ELF-1 (cell line): ENCODE measurements at regions not wholly inside any gene's neighbourhood (a gene's known extent, or its start where the extent isn't known, plus 50 kb on each side); places are given as distances from the start of the nearest gene placed in this dataset.
"Not testable (repeated sequence)": the region's sequence is repeated elsewhere in the genome, so short reads cannot be mapped to it uniquely, and the experiment has no call there.

Experiments used
- DNase-seq: peaks from one replicate; pipeline ENCODE4 v3.0.0-alpha.2; 2016; ENCODE audit warnings: low read depth, low spot score

GRCh38 chr11:24247846-24248245 lies 249.0 kb upstream of the LUZP2 start:
- DNase-seq: no peak

- no peak for DNase-seq
These were observed 246.9 kb upstream of the LUZP2 start for GRCh38 chr11:24249921-24250320.

- no peak for DNase-seq
These were observed 243.6 kb upstream of the LUZP2 start for GRCh38 chr11:24253237-24253760.

DNA sequence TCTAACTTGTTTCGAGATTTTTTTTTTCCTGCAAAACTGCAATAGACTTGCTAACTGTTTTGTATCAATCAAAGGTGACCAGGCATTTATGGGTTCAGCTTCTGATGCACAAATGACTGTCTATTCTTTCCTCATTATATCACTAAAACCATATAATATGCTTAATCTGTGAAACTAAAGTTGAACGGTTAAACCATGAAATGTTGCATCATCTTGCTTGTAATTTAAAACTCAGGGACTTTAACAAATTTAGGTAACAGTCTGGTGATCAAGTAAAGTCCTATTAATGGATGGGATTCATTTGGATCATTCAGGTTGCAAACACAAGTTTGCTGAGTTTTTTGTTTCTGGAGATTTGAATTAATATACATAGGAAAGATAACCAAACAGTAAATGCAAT lies 232.0 kb upstream of the LUZP2 start:
- DNase-seq: no peak

- DNase-seq: no peak
These were observed 229.8 kb upstream of the LUZP2 start for GRCh38 chr11:24267014-24267413.

GRCh38 chr11:24271798-24272197 lies 225.1 kb upstream of the LUZP2 start:
- DNase-seq: no peak

GRCh38 chr11:24274214-24274781 lies 222.6 kb upstream of the LUZP2 start:
- not testable (repeated sequence) for DNase-seq

GRCh38 chr11:24286238-24286637 lies 210.6 kb upstream of the LUZP2 start:
- DNase-seq: no peak

DNA sequence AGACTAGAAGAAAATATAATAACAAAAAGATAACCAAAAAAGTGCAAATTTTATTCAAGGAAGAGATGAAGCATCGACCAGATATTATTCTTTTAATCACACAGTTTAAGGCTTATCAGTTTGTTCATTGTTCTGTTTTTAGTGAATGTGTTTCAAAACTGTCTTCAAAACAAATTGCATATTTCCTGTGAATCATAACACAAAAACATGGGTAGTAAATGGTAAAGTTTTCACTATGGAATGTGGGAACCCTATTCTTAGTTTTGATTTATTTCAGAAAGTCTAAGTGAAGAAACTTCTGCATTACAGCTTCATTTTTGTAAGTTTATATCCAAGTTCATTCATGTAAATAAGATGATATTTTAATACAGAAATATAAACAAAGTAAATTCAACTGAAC lies 207.6 kb upstream of the LUZP2 start:
- DNase-seq: no peak

- no peak for DNase-seq
These were observed 202.9 kb upstream of the LUZP2 start for GRCh38 chr11:24293964-24294363.

DNA sequence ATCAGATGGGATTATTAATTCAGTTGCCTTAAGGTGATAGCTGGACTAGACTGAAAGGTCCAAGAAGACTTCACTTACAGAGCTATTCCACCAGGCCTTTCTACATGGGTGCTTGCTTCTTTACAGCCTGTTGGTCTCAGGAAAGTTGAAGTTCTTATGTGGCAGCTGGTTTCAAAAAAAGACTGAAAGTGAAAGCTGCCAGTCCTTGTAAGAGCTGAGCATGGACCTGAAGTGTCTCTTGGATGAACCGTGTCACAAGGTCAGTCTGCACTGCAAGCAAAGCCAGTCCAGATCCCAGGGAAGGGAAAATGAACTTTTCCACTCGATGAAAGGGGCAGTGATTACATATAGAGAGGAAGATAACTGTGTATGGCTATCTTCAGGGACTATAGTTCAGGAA lies 201.5 kb upstream of the LUZP2 start:
- DNase-seq: no peak

- DNase-seq: no peak
These were observed 199.4 kb upstream of the LUZP2 start for GRCh38 chr11:24297461-24297860.

DNA sequence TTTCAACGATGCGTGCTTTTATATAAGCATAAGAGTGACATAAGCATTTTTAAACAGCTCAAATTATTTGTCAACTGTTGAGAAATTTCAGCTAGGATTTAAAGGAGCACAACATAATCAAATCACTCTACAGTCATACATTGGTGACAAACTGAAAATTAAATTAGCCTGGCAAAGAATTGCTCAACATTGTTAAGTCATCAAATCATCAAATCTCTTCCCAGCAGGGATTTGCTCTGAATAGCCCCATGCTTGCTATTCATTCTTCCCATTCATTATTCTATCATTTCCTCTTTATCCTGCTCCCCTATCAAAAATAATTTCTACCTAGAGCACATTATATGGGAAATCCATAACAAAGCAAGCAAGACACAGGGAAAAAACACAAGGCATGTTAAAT lies 198.7 kb upstream of the LUZP2 start:
- DNase-seq: no peak

GRCh38 chr11:24311974-24312373 lies 184.9 kb upstream of the LUZP2 start:
- no peak for DNase-seq

DNA sequence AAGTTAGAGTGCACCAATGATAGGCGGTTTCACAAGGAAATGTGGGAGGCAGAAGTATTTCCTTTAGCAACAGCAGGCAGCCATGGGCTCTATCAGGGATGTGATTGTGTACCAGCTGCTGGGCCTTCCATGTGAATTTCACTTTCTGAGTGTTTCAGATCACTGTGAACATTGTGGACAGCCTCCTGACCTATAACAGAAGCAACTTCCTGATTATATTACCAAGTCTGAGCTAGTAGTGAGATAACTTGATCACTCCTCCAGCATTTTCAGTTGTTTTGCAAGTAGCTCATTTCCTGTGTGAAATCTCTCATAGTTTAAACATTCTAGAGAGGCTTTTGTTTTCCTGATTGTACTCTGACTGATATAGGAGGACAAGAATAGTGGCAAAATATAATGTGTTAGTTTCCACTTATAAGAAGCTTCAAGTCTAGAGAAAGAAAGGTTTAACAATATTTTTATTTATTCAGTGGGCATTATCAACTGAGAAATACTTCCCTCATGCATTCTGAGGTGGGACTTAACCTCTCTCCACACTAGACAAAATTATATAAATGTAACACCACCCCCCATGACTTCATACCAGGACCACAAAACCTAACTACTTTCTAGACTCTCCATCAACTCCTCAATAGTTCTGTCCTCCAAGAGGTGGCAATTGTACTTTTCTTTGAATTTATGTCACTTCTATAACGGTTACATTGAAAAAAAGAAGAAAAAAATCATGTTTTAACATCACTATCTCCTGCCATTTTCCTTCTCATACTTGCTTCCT lies 184.2 kb upstream of the LUZP2 start:
- DNase-seq: no peak

- no peak for DNase-seq
These were observed 175.6 kb upstream of the LUZP2 start for GRCh38 chr11:24321229-24321628.

DNA sequence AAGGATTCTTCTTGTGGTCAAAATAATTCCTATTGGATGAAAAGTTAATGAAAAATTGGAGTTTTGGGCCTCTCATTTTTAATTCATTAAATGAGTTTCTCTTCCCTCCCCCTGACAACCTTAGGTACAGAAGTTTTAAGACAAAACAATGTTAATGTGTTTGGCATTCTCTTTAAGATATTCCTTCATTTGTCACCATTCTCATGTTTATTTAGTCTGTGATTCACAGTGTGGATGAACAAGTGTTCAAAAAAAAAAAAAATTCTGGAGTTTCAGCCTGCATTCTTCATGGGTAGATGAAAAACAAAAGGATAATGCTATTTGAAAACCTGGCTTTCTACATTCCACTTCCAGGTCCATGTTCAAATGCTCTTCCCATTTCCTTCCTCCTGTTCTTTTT lies 172.6 kb upstream of the LUZP2 start:
- DNase-seq: no peak

- DNase-seq: no peak
These were observed 152.6 kb upstream of the LUZP2 start for GRCh38 chr11:24344222-24344621.

DNA sequence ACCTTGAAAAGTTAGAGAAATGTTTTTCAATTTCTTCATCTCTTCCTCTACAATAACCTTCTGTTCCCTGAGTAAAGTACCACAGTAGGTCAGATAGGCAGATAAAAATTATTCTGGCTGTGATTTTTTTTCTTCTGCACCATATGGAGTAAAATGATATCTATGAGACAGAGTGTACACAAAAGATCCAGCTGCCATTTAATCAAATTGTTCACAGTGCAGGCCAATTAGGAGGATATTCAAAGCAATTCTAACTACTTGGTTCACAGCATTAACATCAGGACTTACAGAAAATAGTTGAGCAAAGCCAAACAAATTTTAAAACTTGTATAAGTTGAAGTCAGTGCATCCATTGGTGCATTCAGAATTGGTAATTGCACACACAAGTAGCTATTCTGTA lies 147.9 kb upstream of the LUZP2 start:
- no peak for DNase-seq

DNA sequence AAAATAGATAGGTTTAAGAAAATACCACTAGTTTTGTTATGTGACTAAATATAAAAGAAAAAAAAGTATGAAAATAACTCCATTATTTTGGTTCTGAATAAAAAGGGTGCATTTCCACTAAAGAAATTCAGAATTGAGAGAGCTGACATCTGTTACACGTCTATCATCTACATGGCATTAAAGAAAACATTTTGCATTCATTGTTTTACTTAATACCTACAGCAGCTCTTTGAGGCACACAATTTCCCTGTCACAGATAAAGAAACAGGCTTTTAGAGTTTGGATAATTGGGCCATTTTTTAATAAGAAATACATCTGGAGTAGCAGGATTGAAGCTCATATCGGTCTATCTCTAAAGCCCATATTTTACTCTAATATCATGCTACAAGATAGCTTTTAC lies 145.7 kb upstream of the LUZP2 start:
- DNase-seq: no peak

DNA sequence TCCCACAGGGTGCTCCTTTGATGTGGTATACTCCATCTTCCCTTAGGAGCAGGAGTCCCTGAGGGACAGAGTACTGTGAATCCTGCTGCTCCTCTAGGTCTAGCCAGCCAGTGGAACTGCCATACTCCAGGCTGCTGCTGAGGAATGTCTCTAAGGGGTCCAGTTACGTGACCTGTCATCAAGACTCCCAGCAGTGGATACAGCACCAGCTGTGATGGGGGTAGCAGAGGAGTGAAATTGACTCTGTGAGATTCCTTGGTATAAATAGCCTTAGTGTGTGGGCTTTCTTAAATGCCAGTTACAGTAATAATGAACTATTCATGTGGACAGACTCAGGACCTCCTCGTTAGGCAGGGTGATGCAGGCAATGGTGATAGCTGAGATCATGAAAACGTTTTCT lies 140.4 kb upstream of the LUZP2 start:
- no peak for DNase-seq

GRCh38 chr11:24357620-24358410 lies 139.0 kb upstream of the LUZP2 start:
- DNase-seq: no peak

DNA sequence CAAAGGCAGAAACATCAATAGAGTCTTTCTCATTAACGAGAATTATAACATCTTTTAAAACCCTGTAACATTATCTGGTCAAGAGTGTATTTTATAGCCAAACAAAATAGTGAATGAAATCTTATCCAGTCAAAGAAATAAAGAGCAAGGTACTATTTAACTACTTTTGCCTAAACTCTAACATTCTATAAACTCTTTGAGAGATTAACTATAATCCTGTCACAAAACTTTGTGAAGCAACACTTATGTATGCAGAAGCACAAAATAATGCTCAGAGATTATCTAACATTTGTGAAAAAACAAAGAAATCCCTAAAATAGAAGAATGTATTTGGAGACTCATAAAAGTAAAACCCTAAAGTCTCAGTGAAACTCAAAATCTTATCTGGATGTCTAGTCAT lies 124.4 kb upstream of the LUZP2 start:
- no peak for DNase-seq
